HL-60 (cell line): ENCODE measurements at regions not wholly inside any gene's neighbourhood (a gene's known extent, or its start where the extent isn't known, plus 50 kb on each side); places are given as distances from the start of the nearest gene placed in this dataset.
"Not testable (repeated sequence)": the region's sequence is repeated elsewhere in the genome, so short reads cannot be mapped to it uniquely, and the experiment has no call there.

Experiments
- DNase-seq, 2 experiments: peaks; one replicate each; pipeline ENCODE4 v3.0.0-alpha.2; 2010 to 2020; ENCODE audit warnings: low read depth in 1 of 2, low spot score in 1 of 2
- H3K27ac ChIP-seq: fragments of 250-450 bp; sonication (Bioruptor Pico); replicated peaks from 2 replicates; pipeline ENCODE4 v1.5.1; 2020; ENCODE audit warnings: mild to moderate bottlenecking, moderate library complexity
- H3K27me3 ChIP-seq: fragments of 250-450 bp; sonication (Bioruptor Pico); 2 replicates; pipeline ENCODE4 v1.5.1; 2021; ENCODE audit warnings: mild to moderate bottlenecking, moderate library complexity; ENCODE audit not compliant: insufficient read depth, poor library complexity, severe bottlenecking
- H3K4me3 ChIP-seq: replicated peaks from 2 replicates; pipeline ENCODE4 v1.5.1; 2011; ENCODE audit warnings: mild to moderate bottlenecking, control low read depth, low read length; ENCODE audit not compliant: insufficient read depth
- CTCF ChIP-seq: IDR thresholded peaks from one replicate; pipeline ENCODE4 v1.5.1; 2011; ENCODE audit warnings: low read length, control low read depth, inconsistent platforms; ENCODE audit not compliant: insufficient read depth
- GABPA ChIP-seq: IDR thresholded peaks from 2 replicates; pipeline ENCODE4 v1.6.1; 2012; ENCODE audit warnings: low read depth
- POLR2AphosphoS5 ChIP-seq: IDR thresholded peaks from 2 replicates; pipeline ENCODE4 v1.6.1; 2012; ENCODE audit warnings: low read depth
- REST ChIP-seq: IDR thresholded peaks from 2 replicates; pipeline ENCODE4 v1.6.1; 2012; ENCODE audit warnings: low read depth; ENCODE audit not compliant: insufficient replicate concordance
- SPI1 ChIP-seq: IDR thresholded peaks from 2 replicates; pipeline ENCODE4 v1.6.1; 2012; ENCODE audit warnings: low read depth, mild to moderate bottlenecking, borderline replicate concordance

GRCh38 chr2:216932863-216933548, 73.1 kb upstream of the TNP1 start:
- TF ChIP-seq GABPA: no peak
- no peak for TF ChIP-seq POLR2AphosphoS5
- TF ChIP-seq REST: no peak
- TF ChIP-seq CTCF: no peak
- TF ChIP-seq SPI1: no peak
- Histone ChIP-seq H3K27ac (no peak overlapping the region), H3K4me3 (no peak overlapping the region), H3K27me3 (no peaks in the 10 kb centered on the region)
- no peak for DNase-seq

GRCh38 chr2:216932113-216932862, 72.4 kb upstream of the TNP1 start:
- TF ChIP-seq SPI1: no peak
- TF ChIP-seq REST: no peak
- TF ChIP-seq GABPA: no peak
- TF ChIP-seq CTCF: no peak
- TF ChIP-seq POLR2AphosphoS5: no peak
- H3K4me3 ChIP-seq: no peak overlapping the region
- H3K27me3 ChIP-seq: no peaks in the 10 kb centered on the region
- no peak for DNase-seq
- H3K27ac ChIP-seq: no peak overlapping the region

GRCh38 chr2:216930716-216931115, 70.9 kb upstream of the TNP1 start:
- no peak for DNase-seq
- H3K4me3 ChIP-seq: no peak overlapping the region
- no peak for TF ChIP-seq REST
- no peak for TF ChIP-seq SPI1
- no peak for TF ChIP-seq CTCF
- TF ChIP-seq GABPA: no peak
- TF ChIP-seq POLR2AphosphoS5: no peak
- no peaks in the 10 kb centered on the region for H3K27me3 ChIP-seq
- H3K27ac ChIP-seq: no peak overlapping the region

- DNase-seq, H3K27me3 ChIP-seq: not testable (repeated sequence)
Measured at GRCh38 chr2:216929338-216929737, 69.5 kb upstream of the TNP1 start.

More at GRCh38 chr2:216929338-216929737, 69.5 kb upstream of the TNP1 start:
- H3K4me3 ChIP-seq, H3K27ac ChIP-seq: not testable (repeated sequence)
